H1 (cell line): ENCODE measurements at regions not wholly inside any gene's neighbourhood (a gene's known extent, or its start where the extent isn't known, plus 50 kb on each side); places are given as distances from the start of the nearest gene placed in this dataset.

Source experiments
- CBX8 ChIP-seq: fragments of 300-800, 300-1000 bp; sonication (generic); IDR thresholded peaks from 2 replicates; pipeline ENCODE4 v1.7.1; 2016; ENCODE audit warnings: low read depth, low read length, borderline replicate concordance
- HDAC2 ChIP-seq, 2 experiments: fragments of 300-600 bp in 1 of 2; sonication (generic) in 1 of 2; IDR thresholded peaks; 2 replicates each; pipeline ENCODE4 v1.6.1; 2011 to 2012; ENCODE audit warnings: low read depth in 2 of 2, low read length in 2 of 2, mild to moderate bottlenecking in 2 of 2, moderate library complexity in 2 of 2, borderline replicate concordance in 1 of 2, inconsistent platforms in 1 of 2
- HDAC6 ChIP-seq: IDR thresholded peaks from one replicate; pipeline ENCODE4 v1.7.1; 2012; ENCODE audit warnings: low read depth, mild to moderate bottlenecking, inconsistent platforms, low read length, moderate library complexity
- KDM1A ChIP-seq: fragments of 200-600, 300-600 bp; sonication (generic); IDR thresholded peaks from 2 replicates; pipeline ENCODE4 v1.7.1; 2016; ENCODE audit warnings: mild to moderate bottlenecking, low read length, borderline replicate concordance
- RAD21 ChIP-seq, 2 experiments: IDR thresholded peaks in 1 of 2; conservative IDR thresholded peaks in 1 of 2; 2 replicates each; pipeline ENCODE4 v1.6.1; 2011; ENCODE audit warnings: low read depth in 2 of 2, low read length in 2 of 2, improper control_type of control experiment in 1 of 2, inconsistent platforms in 1 of 2, mild to moderate bottlenecking in 1 of 2, moderate library complexity in 1 of 2
- SIX5 ChIP-seq: IDR thresholded peaks from 2 replicates; pipeline ENCODE4 v1.6.1; 2011; ENCODE audit warnings: mild to moderate bottlenecking, low read depth, low read length
- SP4 ChIP-seq: IDR thresholded peaks from 2 replicates; pipeline ENCODE4 v1.6.1; 2012; ENCODE audit warnings: low read length, inconsistent platforms
- TBP ChIP-seq: IDR thresholded peaks from 2 replicates; pipeline ENCODE4 v1.6.1; 2011; ENCODE audit warnings: low read depth, low read length, improper control_type of control experiment
- TEAD4 ChIP-seq: IDR thresholded peaks from 2 replicates; pipeline ENCODE4 v1.6.1; 2012; ENCODE audit warnings: low read depth, low read length, inconsistent platforms, mixed read lengths
- TF ChIP-seq, protein P1 (sequence below): IDR thresholded peaks from 2 replicates; pipeline ENCODE4 v1.6.1; 2012; ENCODE audit warnings: inconsistent platforms

DNA sequence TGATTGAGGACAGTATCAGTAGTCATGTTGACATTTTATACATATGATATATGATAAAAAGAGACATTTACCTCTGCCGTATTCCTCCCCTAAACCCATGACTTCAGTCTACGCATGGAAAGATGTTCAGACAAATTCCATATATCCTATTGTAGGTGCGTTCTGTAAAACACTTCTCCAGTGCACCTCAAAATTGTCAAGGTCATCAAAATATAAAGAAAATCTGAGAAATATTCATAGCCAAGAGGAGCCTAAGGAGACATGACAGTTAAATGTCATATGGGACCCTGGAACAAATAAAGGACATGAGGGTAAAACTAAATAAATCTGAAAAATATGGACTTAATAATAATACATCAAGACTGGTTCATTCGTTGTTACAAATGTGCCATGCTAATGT is 71.5 kb downstream of the CCER1 start (continued):
- no peak for TF ChIP-seq TEAD4
- no peak for TF ChIP-seq TBP
- no peak for TF ChIP-seq HDAC2 (IDR thresholded peaks at IDR 0.05; ENCODE audit: borderline replicate concordance in 1 of 2, low read depth in 2 of 2, low read length in 2 of 2)
- TF ChIP-seq SP4: no peak
- no peak for TF ChIP-seq HDAC6
- TF ChIP-seq CBX8: no peak
- TF ChIP-seq RAD21 (IDR thresholded peaks at IDR 0.05 in 1 of 2, conservative IDR thresholded peaks at IDR 0.05 in 1 of 2; ENCODE audit: low read depth in 2 of 2, low read length in 2 of 2): no peak
- no peak for TF ChIP-seq KDM1A
- no peak for TF ChIP-seq SIX5
- TF ChIP-seq, protein P1, sequence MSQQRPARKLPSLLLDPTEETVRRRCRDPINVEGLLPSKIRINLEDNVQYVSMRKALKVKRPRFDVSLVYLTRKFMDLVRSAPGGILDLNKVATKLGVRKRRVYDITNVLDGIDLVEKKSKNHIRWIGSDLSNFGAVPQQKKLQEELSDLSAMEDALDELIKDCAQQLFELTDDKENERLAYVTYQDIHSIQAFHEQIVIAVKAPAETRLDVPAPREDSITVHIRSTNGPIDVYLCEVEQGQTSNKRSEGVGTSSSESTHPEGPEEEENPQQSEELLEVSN: no peak
